Loucy (cell line): ENCODE measurements at regions not wholly inside any gene's neighbourhood (a gene's known extent, or its start where the extent isn't known, plus 50 kb on each side); places are given as distances from the start of the nearest gene placed in this dataset.

Experiments used
- EZH2phosphoT487 ChIP-seq: fragments of 200-600 bp; IDR thresholded peaks from 2 replicates; pipeline ENCODE4 v1.6.1; 2018; ENCODE audit warnings: antibody characterized with exemption, mild to moderate bottlenecking, moderate library complexity, borderline replicate concordance
- TF ChIP-seq, protein P1 (sequence below): fragments of 200-600 bp; sonication (generic); conservative IDR thresholded peaks from 2 replicates; pipeline ENCODE4 v1.5.1; 2014; ENCODE audit warnings: mild to moderate bottlenecking, antibody characterized with exemption, low read length

DNA sequence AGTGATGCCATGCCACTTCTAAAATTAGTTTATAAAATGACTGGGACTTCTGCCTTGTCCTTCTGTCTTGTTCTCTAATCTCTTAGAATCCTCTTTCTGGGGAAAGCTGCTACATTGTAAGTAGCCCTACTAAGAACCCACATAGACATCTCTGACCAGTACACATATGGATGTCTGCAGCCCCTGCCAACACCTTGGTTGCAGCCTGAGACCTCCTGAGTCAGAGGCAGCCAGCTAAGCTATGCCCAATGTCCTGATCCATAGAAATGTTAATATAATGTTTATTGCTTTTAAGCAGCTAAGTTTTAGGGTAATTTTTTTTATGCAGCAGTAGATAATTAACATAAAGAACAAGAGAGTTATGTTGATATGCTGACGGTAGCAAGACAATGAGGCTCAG is 1029.5 kb upstream of the INTU start:
- TF ChIP-seq, protein P1, sequence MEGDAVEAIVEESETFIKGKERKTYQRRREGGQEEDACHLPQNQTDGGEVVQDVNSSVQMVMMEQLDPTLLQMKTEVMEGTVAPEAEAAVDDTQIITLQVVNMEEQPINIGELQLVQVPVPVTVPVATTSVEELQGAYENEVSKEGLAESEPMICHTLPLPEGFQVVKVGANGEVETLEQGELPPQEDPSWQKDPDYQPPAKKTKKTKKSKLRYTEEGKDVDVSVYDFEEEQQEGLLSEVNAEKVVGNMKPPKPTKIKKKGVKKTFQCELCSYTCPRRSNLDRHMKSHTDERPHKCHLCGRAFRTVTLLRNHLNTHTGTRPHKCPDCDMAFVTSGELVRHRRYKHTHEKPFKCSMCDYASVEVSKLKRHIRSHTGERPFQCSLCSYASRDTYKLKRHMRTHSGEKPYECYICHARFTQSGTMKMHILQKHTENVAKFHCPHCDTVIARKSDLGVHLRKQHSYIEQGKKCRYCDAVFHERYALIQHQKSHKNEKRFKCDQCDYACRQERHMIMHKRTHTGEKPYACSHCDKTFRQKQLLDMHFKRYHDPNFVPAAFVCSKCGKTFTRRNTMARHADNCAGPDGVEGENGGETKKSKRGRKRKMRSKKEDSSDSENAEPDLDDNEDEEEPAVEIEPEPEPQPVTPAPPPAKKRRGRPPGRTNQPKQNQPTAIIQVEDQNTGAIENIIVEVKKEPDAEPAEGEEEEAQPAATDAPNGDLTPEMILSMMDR = no peak
- TF ChIP-seq EZH2phosphoT487 = no peak
